ENCODE measurements at regions not wholly inside any gene's neighbourhood (a gene's known extent, or its start where the extent isn't known, plus 50 kb on each side); places are given as distances from the start of the nearest gene placed in this dataset.

DNA sequence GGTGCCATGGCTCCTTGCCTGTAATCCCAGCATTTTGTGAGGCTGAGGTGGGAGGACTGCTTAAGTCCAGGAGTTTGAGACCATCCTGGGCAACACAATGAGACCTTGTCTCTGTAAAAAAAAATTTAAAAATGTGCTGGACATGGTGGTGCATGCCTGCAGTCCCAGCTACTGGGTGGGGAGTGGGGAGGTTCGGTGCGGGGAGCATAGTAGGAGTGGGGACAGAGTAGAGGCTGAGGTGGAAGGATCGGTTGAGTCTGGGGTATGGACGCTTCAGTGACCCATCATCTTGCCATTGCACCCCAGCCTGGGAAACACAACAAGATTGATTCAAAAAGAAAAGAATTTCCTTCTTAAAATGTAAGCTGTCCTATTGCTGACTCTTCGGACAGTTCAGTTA is 1490.0 kb upstream of the GBE1 start:
- TF ChIP-seq REST (IDR thresholded peaks at IDR 0.05; ENCODE audit: insufficient read depth in 1 of 2, low read depth in 2 of 2, low read length in 2 of 2) (no peak), SIN3A (IDR thresholded peaks at IDR 0.05; ENCODE audit: borderline replicate concordance, insufficient read depth, low read length) (no peak), TAF1 (IDR thresholded peaks at IDR 0.05; ENCODE audit: borderline replicate concordance, insufficient read depth, low read length) (no peak), FOXP2 (optimal IDR thresholded peaks at IDR 0.05; ENCODE audit: borderline replicate concordance, extremely low read depth, extremely low read length, insufficient read depth) (no peak), POLR2AphosphoS5 (IDR thresholded peaks at IDR 0.05; ENCODE audit: low read depth, low read length) (no peak)

DNA sequence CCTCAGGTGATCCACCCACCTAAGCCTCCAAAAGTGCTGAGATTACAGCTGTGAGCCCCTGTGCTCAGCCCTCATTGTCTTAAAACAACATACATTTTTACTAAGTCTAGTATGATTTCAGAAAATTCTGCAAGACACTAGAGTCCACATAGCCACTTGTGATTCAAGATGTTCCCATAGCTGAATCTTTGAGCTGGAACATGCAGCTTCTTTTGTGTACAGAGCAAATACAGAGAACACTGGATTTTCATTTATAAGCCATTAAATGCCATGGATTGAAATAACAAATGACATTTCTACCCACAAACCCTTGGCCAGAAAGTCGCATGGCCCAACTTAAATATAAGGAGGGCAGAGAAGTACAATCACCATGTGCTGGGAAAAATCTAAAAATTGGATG is 1489.2 kb upstream of the GBE1 start:
- TF ChIP-seq REST (IDR thresholded peaks at IDR 0.05; ENCODE audit: insufficient read depth in 1 of 2, low read depth in 2 of 2, low read length in 2 of 2): no peak
- TF ChIP-seq POLR2AphosphoS5 (IDR thresholded peaks at IDR 0.05; ENCODE audit: low read depth, low read length): no peak
- TF ChIP-seq FOXP2 (optimal IDR thresholded peaks at IDR 0.05; ENCODE audit: borderline replicate concordance, extremely low read depth, extremely low read length, insufficient read depth): no peak
- no peak for TF ChIP-seq TAF1 (IDR thresholded peaks at IDR 0.05; ENCODE audit: borderline replicate concordance, insufficient read depth, low read length)
- TF ChIP-seq SIN3A (IDR thresholded peaks at IDR 0.05; ENCODE audit: borderline replicate concordance, insufficient read depth, low read length): no peak

DNA sequence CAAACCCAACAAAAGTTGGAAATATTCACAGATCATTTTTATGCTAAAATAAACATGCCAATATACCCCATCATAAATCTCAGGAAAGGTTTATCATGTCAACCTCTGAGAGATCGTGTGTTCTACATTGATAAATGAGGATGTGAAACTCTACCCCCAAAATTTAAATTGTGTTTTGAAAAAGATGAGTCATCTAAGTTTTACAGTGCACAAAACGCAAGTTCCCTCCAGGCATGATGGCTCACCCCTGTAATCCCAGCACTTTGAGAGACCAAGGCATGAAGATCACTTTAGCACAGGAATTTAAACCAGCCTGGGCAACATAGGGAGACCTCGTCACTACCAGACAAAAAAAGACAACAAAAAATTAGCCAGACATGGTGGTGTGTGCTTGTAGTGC is 1487.0 kb upstream of the GBE1 start:
- no peak for TF ChIP-seq REST (IDR thresholded peaks at IDR 0.05; ENCODE audit: insufficient read depth in 1 of 2, low read depth in 2 of 2, low read length in 2 of 2)
- no peak for TF ChIP-seq POLR2AphosphoS5 (IDR thresholded peaks at IDR 0.05; ENCODE audit: low read depth, low read length)
- TF ChIP-seq FOXP2 (optimal IDR thresholded peaks at IDR 0.05; ENCODE audit: borderline replicate concordance, extremely low read depth, extremely low read length, insufficient read depth): no peak
- TF ChIP-seq SIN3A (IDR thresholded peaks at IDR 0.05; ENCODE audit: borderline replicate concordance, insufficient read depth, low read length): no peak

- TF ChIP-seq TAF1 (IDR thresholded peaks at IDR 0.05; ENCODE audit: borderline replicate concordance, insufficient read depth, low read length) (no peak), FOXP2 (optimal IDR thresholded peaks at IDR 0.05; ENCODE audit: borderline replicate concordance, extremely low read depth, extremely low read length, insufficient read depth) (no peak), POLR2AphosphoS5 (IDR thresholded peaks at IDR 0.05; ENCODE audit: low read depth, low read length) (no peak), REST (IDR thresholded peaks at IDR 0.05; ENCODE audit: insufficient read depth in 1 of 2, low read depth in 2 of 2, low read length in 2 of 2) (no peak), SIN3A (IDR thresholded peaks at IDR 0.05; ENCODE audit: borderline replicate concordance, insufficient read depth, low read length) (no peak)
Measured at GRCh38 chr3:83235180-83235814, 1473.9 kb upstream of the GBE1 start.

DNA sequence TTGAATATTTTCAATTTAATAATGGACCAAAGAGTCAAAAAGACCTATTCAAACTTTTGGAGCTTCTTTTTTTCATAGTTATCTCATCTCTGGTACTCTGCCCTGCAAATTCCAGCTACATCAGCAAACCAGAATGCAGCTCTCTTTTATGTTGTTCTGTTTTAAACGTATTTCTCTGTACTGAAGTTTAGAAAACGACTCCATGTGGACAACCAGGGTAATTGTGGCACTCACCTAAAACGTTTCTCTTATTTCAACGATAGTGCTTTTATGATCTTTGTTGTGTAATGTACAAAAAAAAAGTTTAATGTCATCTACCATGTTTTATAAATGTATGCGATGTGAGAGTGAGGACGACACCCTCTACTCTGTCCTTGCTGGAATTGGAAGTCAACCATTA is 1472.3 kb upstream of the GBE1 start:
- TF ChIP-seq SIN3A (IDR thresholded peaks at IDR 0.05; ENCODE audit: borderline replicate concordance, insufficient read depth, low read length) (no peak), FOXP2 (optimal IDR thresholded peaks at IDR 0.05; ENCODE audit: borderline replicate concordance, extremely low read depth, extremely low read length, insufficient read depth) (no peak), POLR2AphosphoS5 (IDR thresholded peaks at IDR 0.05; ENCODE audit: low read depth, low read length) (no peak), REST (IDR thresholded peaks at IDR 0.05; ENCODE audit: insufficient read depth in 1 of 2, low read depth in 2 of 2, low read length in 2 of 2) (no peak), TAF1 (IDR thresholded peaks at IDR 0.05; ENCODE audit: borderline replicate concordance, insufficient read depth, low read length) (no peak)
